IMR-90 (cell line): ENCODE measurements at regions not wholly inside any gene's neighbourhood (a gene's known extent, or its start where the extent isn't known, plus 50 kb on each side); places are given as distances from the start of the nearest gene placed in this dataset.

Experiments used
- ATAC-seq: fragments of 200-7000 bp; cut with Tn5 transposase; 2 replicates; pipeline ENCODE4 v1.9.1; 2020; ENCODE audit warnings: low read depth, mild to moderate bottlenecking, moderate library complexity
- BruUV-seq: library from RNA; stranded (reverse); fragments of 400-500 nt; replicated peaks from 2 replicates; lab custom pipeline; 2021; lab: Mats Ljungman, UMichigan
- CTCF ChIA-PET: fragments of 300-600 bp; formaldehyde crosslinking; extraction: SDS; loops from one replicate; lab custom pipeline; 2021; ENCODE audit warnings: antibody characterized with exemption; lab: Yijun Ruan, JAX
- POLR2A ChIA-PET: fragments of 300-600 bp; sonication (Branson Sonifier 250); formaldehyde crosslinking; loops from one replicate; lab custom pipeline; 2022; ENCODE audit warnings: antibody characterized with exemption; ENCODE audit not compliant: unreplicated experiment; lab: Charles Lee
- DNase-seq: peaks from one replicate; pipeline ENCODE4 v3.0.0; 2013
- H2AFZ ChIP-seq: replicated peaks from 2 replicates; pipeline ENCODE3; 2013; ENCODE audit warnings: low read length, mild to moderate bottlenecking; ENCODE audit not compliant: poor library complexity
- H2AK5ac ChIP-seq: 2 replicates; pipeline ENCODE4 v1.6.1; 2013; ENCODE audit warnings: low read depth, low read length, inconsistent platforms
- H2AK9ac ChIP-seq: replicated peaks from 2 replicates; pipeline ENCODE3; 2013; ENCODE audit warnings: mild to moderate bottlenecking, low read depth, low read length, moderate library complexity; ENCODE audit not compliant: poor library complexity
- H2BK120ac ChIP-seq: 2 replicates; pipeline ENCODE4 v1.6.1; 2013; ENCODE audit warnings: low read depth, low read length, inconsistent platforms
- H2BK15ac ChIP-seq: 3 replicates; pipeline ENCODE4 v1.6.1; 2013; ENCODE audit warnings: low read depth, low read length, inconsistent platforms
- H2BK20ac ChIP-seq: 2 replicates; pipeline ENCODE4 v1.6.1; 2013; ENCODE audit warnings: low read depth, mild to moderate bottlenecking, inconsistent platforms, low read length, moderate library complexity
- H2BK5ac ChIP-seq: 2 replicates; pipeline ENCODE4 v1.6.1; 2013; ENCODE audit warnings: mild to moderate bottlenecking, low read depth, low read length, inconsistent platforms; ENCODE audit not compliant: poor library complexity, severe bottlenecking
- H3K14ac ChIP-seq: replicated peaks from 2 replicates; pipeline ENCODE4 v1.6.1; 2013; ENCODE audit warnings: low read depth, low read length, inconsistent platforms
- H3K18ac ChIP-seq: 2 replicates; pipeline ENCODE4 v1.6.1; 2013; ENCODE audit warnings: low read depth, low read length, control low read depth
- H3K23ac ChIP-seq: 2 replicates; pipeline ENCODE4 v1.6.1; 2013; ENCODE audit warnings: low read depth, low read length, inconsistent platforms
- H3K27ac ChIP-seq: 2 replicates; pipeline ENCODE4 v1.5.1; 2013; ENCODE audit warnings: mild to moderate bottlenecking, control low read depth, low read length; ENCODE audit not compliant: insufficient read depth
- H3K27me3 ChIP-seq: 2 replicates; pipeline ENCODE4 v1.6.1; 2013; ENCODE audit warnings: low read length; ENCODE audit not compliant: control insufficient read depth, insufficient read depth
- H3K36me3 ChIP-seq: 2 replicates; pipeline ENCODE4 v1.6.1; 2013; ENCODE audit warnings: low read length, mixed read lengths; ENCODE audit not compliant: control insufficient read depth, insufficient read depth
- H3K4ac ChIP-seq: 2 replicates; pipeline ENCODE4 v1.6.1; 2013; ENCODE audit warnings: low read depth, low read length, inconsistent platforms
- H3K4me1 ChIP-seq: 2 replicates; pipeline ENCODE4 v1.6.1; 2013; ENCODE audit warnings: low read length, mixed read lengths; ENCODE audit not compliant: control insufficient read depth, insufficient read depth
- H3K4me2 ChIP-seq: 2 replicates; pipeline ENCODE4 v1.6.1; 2013; ENCODE audit warnings: low read depth, mild to moderate bottlenecking, control low read depth, low read length, moderate library complexity
- H3K4me3 ChIP-seq: 2 replicates; pipeline ENCODE4 v1.5.1; 2013; ENCODE audit warnings: low read depth, mild to moderate bottlenecking, control low read depth, low read length, moderate library complexity; ENCODE audit not compliant: insufficient read depth
- H3K56ac ChIP-seq: 2 replicates; pipeline ENCODE4 v1.6.1; 2013; ENCODE audit warnings: low read length, inconsistent platforms; ENCODE audit not compliant: insufficient read depth; ENCODE audit errors: extremely low read depth
- H3K79me1 ChIP-seq, 2 experiments: 2 replicates each; pipeline ENCODE4 v1.6.1; 2013; ENCODE audit warnings: low read length in 2 of 2, inconsistent platforms in 1 of 2, low read depth in 1 of 2
- H3K9ac ChIP-seq: 2 replicates; pipeline ENCODE4 v1.6.1; 2013; ENCODE audit warnings: low read depth, low read length, control low read depth
- H3K9me1 ChIP-seq: 2 replicates; pipeline ENCODE4 v1.6.1; 2013; ENCODE audit warnings: low read length, inconsistent platforms; ENCODE audit not compliant: insufficient read depth
- H3K9me3 ChIP-seq: 2 replicates; pipeline ENCODE4 v1.6.1; 2013; ENCODE audit warnings: low read length; ENCODE audit not compliant: control insufficient read depth, insufficient read depth
- H4K20me1 ChIP-seq: 2 replicates; pipeline ENCODE4 v1.6.1; 2013; ENCODE audit warnings: low read length, inconsistent platforms; ENCODE audit not compliant: insufficient read depth
- H4K5ac ChIP-seq: 2 replicates; pipeline ENCODE4 v1.6.1; 2013; ENCODE audit warnings: mild to moderate bottlenecking, low read depth, low read length, control low read depth
- H4K8ac ChIP-seq, 2 experiments: 2 replicates each; pipeline ENCODE4 v1.6.1; 2013; ENCODE audit warnings: low read depth in 2 of 2, low read length in 2 of 2, control low read depth in 1 of 2, inconsistent platforms in 1 of 2
- H4K91ac ChIP-seq: 2 replicates; pipeline ENCODE4 v1.6.1; 2013; ENCODE audit warnings: low read depth, low read length, inconsistent platforms; ENCODE audit not compliant: insufficient read depth
- BHLHE40 ChIP-seq: fragments of 150-350 bp; IDR thresholded peaks from 2 replicates; pipeline ENCODE4 v1.6.1; 2016; ENCODE audit warnings: mild to moderate bottlenecking, low read depth, low read length
- CEBPB ChIP-seq: IDR thresholded peaks from 2 replicates; pipeline ENCODE4 v1.6.1; 2012; ENCODE audit warnings: low read depth, low read length, improper control_type of control experiment
- MXI1 ChIP-seq: IDR thresholded peaks from 2 replicates; pipeline ENCODE4 v1.6.1; 2012; ENCODE audit warnings: low read depth, mild to moderate bottlenecking, low read length, moderate library complexity, borderline replicate concordance
- RCOR1 ChIP-seq: IDR thresholded peaks from 2 replicates; pipeline ENCODE4 v1.6.1; 2012; ENCODE audit warnings: mild to moderate bottlenecking, low read length, improper control_type of control experiment; ENCODE audit not compliant: insufficient replicate concordance
- WGBS, 2 experiments: methylation state at CpG; one replicate each; pipeline versions ENCODE4 v1.1.5 to v1.1.7; 2013; ENCODE audit warnings: missing lambda C conversion rate in 2 of 2; ENCODE audit not compliant: insufficient read length in 1 of 2; ENCODE audit errors: extremely low coverage in 2 of 2; 5-methylcytosine and 5-hydroxymethylcytosine counted together
- dilution Hi-C: fragments of 300-500 bp; cut with HindIII; formaldehyde crosslinking; loops from one replicate; pipeline ENCODE4 v1.14.3; 2018; ENCODE audit warnings: low sequenced_read_pairs; ENCODE audit not compliant: unreplicated experiment
- in situ Hi-C: fragments of 300-500 bp; cut with MboI; formaldehyde crosslinking; loops from 3 replicates; pipeline ENCODE4 v1.14.3; 2019; ENCODE audit warnings: low sequenced_read_pairs, inconsistent platforms, mixed read lengths
- intact Hi-C: fragments of 100-400 bp; cut with micrococcal nuclease; formaldehyde crosslinking; loops from 2 replicates; pipeline ENCODE4 v1.10.0; 2022

DNA sequence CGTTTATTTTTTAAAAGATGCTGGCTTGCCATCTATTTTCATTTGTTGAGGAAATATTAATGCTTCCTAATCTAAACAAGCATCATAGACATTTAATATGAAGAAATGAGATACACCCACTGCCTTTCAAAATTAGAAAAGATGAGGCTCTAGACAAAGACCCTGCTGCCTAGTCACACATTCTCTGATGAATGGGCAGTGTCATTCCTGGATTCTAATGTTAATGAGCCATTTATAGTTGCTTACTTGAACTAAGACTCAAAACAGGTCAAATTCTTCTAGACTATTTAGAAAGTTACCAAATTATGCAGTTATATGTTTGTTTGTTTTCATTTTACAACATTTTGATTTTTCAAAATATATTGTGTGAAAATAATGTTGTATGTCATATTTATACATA is 237.6 kb downstream of the CDH7 start:
- dilution Hi-C loops, result no loop called here
- Histone ChIP-seq H3K9me1 (no peaks in the 10 kb centered on the region), H3K79me1 (no peaks in the 10 kb centered on the region), H2BK20ac (no peak overlapping the region), H2AFZ (no peak overlapping the region), H2BK5ac (no peak overlapping the region), H3K9ac (no peak overlapping the region), H3K4me1 (no peaks in the 10 kb centered on the region), H2BK15ac (no peak overlapping the region), H2AK5ac (no peak overlapping the region), H3K27ac (no peak overlapping the region), H3K18ac (no peak overlapping the region), H3K4ac (no peak overlapping the region), H2AK9ac (no peak overlapping the region), H4K91ac (no peak overlapping the region), H4K20me1 (no peaks in the 10 kb centered on the region), H4K8ac (no peak overlapping the region), H3K36me3 (no peaks in the 10 kb centered on the region), H2BK120ac (no peak overlapping the region), H3K9me3 (peaks cover 2% of the 10 kb centered on the region; the same call in 1 of the 2 replicates), H3K14ac (no peak overlapping the region), H3K4me3 (no peak overlapping the region), H3K23ac (no peak overlapping the region), H4K5ac (no peak overlapping the region), H3K56ac (no peak overlapping the region), H3K27me3 (no peaks in the 10 kb centered on the region), H3K4me2 (no peak overlapping the region)
- no TSS peak for BruUV-seq
- in situ Hi-C loops, result no loop called here
- intact Hi-C loops, result no loop called here
- no CpG with 5 or more reads among the region's 1 CpG for WGBS, 2 experiments
- ChIA-PET CTCF (no interaction called here), POLR2A (no interaction called here)
- DNase-seq (no peak), ATAC-seq (no peak)
- TF ChIP-seq CEBPB (no peak), MXI1 (no peak), BHLHE40 (no peak), RCOR1 (no peak)
